ENCODE measurements at regions not wholly inside any gene's neighbourhood (a gene's known extent, or its start where the extent isn't known, plus 50 kb on each side); places are given as distances from the start of the nearest gene placed in this dataset.

DNA sequence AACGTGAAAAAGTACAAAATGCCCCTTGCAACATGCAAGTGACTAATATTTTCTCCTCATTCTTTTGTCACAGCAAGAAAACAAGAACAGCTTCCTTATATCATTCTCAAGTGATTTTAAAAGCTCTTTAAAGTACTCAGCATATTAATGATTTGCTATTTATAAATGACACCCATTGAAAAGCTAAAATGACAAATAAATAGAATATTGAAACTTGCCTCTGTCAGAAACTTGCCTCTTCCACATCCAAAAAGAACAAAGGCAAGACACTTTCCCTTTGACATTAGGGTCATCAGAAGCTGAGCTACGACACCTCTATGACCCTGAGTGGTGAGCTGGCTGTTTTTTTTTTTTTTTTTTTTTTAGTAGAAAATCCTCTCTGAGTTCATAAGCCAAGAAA lies 339.6 kb upstream of the ITGA1 start:
- Histone ChIP-seq H3K36me3 (no peaks in the 10 kb centered on the region), H3K9me3 (no peaks in the 10 kb centered on the region), H3K27me3 (ENCODE audit: low read depth) (no peaks in the 10 kb centered on the region), H3K4me1 (no peaks in the 10 kb centered on the region), H3K4me3 (no peak overlapping the region), H3K27ac (no peak overlapping the region)
- TF ChIP-seq CTCF (IDR thresholded peaks at IDR 0.05): no peak
- no peak for DNase-seq
- intact Hi-C loops (cut with DNase I): no loop called here
- ATAC-seq: no peak

- intact Hi-C loops (cut with DNase I): no loop called here
- no peak for DNase-seq
- ATAC-seq: no peak
- Histone ChIP-seq H3K4me3 (no peak overlapping the region), H3K9me3 (no peaks in the 10 kb centered on the region), H3K27me3 (ENCODE audit: low read depth) (no peaks in the 10 kb centered on the region), H3K36me3 (no peaks in the 10 kb centered on the region), H3K4me1 (no peaks in the 10 kb centered on the region), H3K27ac (no peak overlapping the region)
- TF ChIP-seq CTCF (IDR thresholded peaks at IDR 0.05): no peak
Measured at GRCh38 chr5:52449516-52449915, 338.2 kb upstream of the ITGA1 start.

- no peak overlapping the region for H3K27ac ChIP-seq
- ATAC-seq (no peak), DNase-seq (no peak)
- intact Hi-C loops (cut with DNase I): no loop called here
- H3K27me3 ChIP-seq (ENCODE audit: low read depth): no peaks in the 10 kb centered on the region
- no peaks in the 10 kb centered on the region for H3K36me3 ChIP-seq
- TF ChIP-seq CTCF (IDR thresholded peaks at IDR 0.05): no peak
- H3K9me3 ChIP-seq: no peaks in the 10 kb centered on the region
- no peak overlapping the region for H3K4me3 ChIP-seq
- H3K4me1 ChIP-seq: no peaks in the 10 kb centered on the region
Measured at GRCh38 chr5:52452098-52452497, 335.6 kb upstream of the ITGA1 start.

DNA sequence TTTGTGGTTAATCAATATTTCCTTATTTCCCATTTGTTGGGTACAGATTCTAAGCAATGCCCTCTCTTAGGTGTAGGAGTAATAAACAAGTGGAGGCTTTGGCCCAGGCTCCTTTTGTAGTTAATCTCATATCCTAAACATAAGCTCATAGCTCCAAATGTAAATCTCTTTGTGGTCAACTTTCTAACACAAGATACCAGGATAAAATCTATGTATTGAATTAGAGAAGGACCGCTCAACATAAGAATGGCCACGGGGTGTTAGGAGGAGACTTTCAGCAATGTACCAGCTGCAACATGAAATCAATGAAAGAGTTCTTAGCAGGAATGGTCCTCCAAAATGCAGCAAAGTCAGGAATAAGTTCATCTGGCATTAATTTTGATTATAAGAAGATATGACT lies 334.5 kb upstream of the ITGA1 start:
- Histone ChIP-seq H3K27me3 (ENCODE audit: low read depth) (no peaks in the 10 kb centered on the region), H3K36me3 (no peaks in the 10 kb centered on the region), H3K4me1 (no peaks in the 10 kb centered on the region), H3K4me3 (no peak overlapping the region), H3K9me3 (no peaks in the 10 kb centered on the region), H3K27ac (no peak overlapping the region)
- TF ChIP-seq CTCF (IDR thresholded peaks at IDR 0.05): no peak
- no peak for DNase-seq
- intact Hi-C loops (cut with DNase I): no loop called here
- no peak for ATAC-seq

- TF ChIP-seq CTCF (IDR thresholded peaks at IDR 0.05): no peak
- Histone ChIP-seq H3K4me3 (no peak overlapping the region), H3K9me3 (no peaks in the 10 kb centered on the region), H3K27me3 (ENCODE audit: low read depth) (no peaks in the 10 kb centered on the region), H3K36me3 (no peaks in the 10 kb centered on the region), H3K4me1 (no peaks in the 10 kb centered on the region), H3K27ac (no peak overlapping the region)
- DNase-seq: no peak
- intact Hi-C loops (cut with DNase I): no loop called here
- ATAC-seq: no peak
Measured at GRCh38 chr5:52455920-52456319, 331.8 kb upstream of the ITGA1 start.

DNA sequence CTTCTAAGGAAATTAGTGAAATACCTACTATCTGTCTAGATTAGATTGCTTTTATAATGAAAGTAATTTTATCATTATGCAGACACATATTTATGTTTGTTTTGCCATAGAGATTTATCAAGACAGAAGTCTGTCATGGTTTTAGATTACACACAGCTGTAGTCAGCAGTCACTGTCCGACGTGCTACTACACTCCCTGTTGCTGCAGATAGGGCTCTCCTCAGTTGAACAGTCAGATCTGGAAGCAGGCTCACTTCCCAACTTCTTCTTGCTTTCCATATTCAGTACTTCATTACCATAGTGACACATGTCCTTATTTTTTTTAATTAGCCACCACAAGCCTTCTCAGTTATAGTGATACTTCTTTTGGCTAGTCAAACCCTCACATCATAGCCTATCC lies 329.9 kb upstream of the ITGA1 start:
- ATAC-seq: no peak
- H3K4me1 ChIP-seq: no peaks in the 10 kb centered on the region
- no peaks in the 10 kb centered on the region for H3K27me3 ChIP-seq (ENCODE audit: low read depth)
- DNase-seq: no peak
- intact Hi-C loops (cut with DNase I): no loop called here
- H3K9me3 ChIP-seq: no peaks in the 10 kb centered on the region
- no peak overlapping the region for H3K27ac ChIP-seq
- no peaks in the 10 kb centered on the region for H3K36me3 ChIP-seq
- H3K4me3 ChIP-seq: no peak overlapping the region
- TF ChIP-seq CTCF (IDR thresholded peaks at IDR 0.05): no peak

Data from lower lobe of right lung (tissue), 2 donors.